KMS-11 (cell line): ENCODE measurements at regions not wholly inside any gene's neighbourhood (a gene's known extent, or its start where the extent isn't known, plus 50 kb on each side); places are given as distances from the start of the nearest gene placed in this dataset.

ENCODE experiments used
- H2AFZ ChIP-seq: fragments of 200-600 bp; sonication (generic); 2 replicates; pipeline ENCODE4 v1.6.1; 2016; ENCODE audit warnings: antibody characterized with exemption, mixed run types, low read depth
- H3K27ac ChIP-seq: fragments of 200-600 bp; sonication (generic); 2 replicates; pipeline ENCODE4 v1.6.1; 2016; ENCODE audit warnings: mild to moderate bottlenecking, mixed run types
- H3K27me3 ChIP-seq: fragments of 200-600 bp; sonication (generic); 2 replicates; pipeline ENCODE4 v1.6.1; 2017; ENCODE audit warnings: mild to moderate bottlenecking, low read depth, mixed run types, moderate library complexity; ENCODE audit not compliant: insufficient read depth
- H3K36me3 ChIP-seq: fragments of 200-600 bp; sonication (generic); 2 replicates; pipeline ENCODE4 v1.6.1; 2017; ENCODE audit warnings: mild to moderate bottlenecking, mixed run types; ENCODE audit not compliant: insufficient read depth
- H3K4me1 ChIP-seq: fragments of 200-600 bp; sonication (generic); 2 replicates; pipeline ENCODE4 v1.6.1; 2016; ENCODE audit warnings: mild to moderate bottlenecking, low read depth, mixed run types; ENCODE audit not compliant: poor library complexity, severe bottlenecking
- H3K4me2 ChIP-seq: fragments of 200-600 bp; sonication (generic); 2 replicates; pipeline ENCODE4 v1.7.0; 2016; ENCODE audit warnings: mild to moderate bottlenecking, mixed run types
- H3K4me3 ChIP-seq: fragments of 200-600 bp; sonication (generic); IDR thresholded peaks from 2 replicates; pipeline ENCODE4 v1.6.1; 2017; ENCODE audit warnings: low read depth, low read length, mixed read lengths; ENCODE audit not compliant: insufficient read depth
- H3K79me2 ChIP-seq: fragments of 200-600 bp; sonication (generic); 2 replicates; pipeline ENCODE4 v1.6.1; 2016; ENCODE audit warnings: low read depth, mixed run types; ENCODE audit not compliant: insufficient read depth
- H3K9ac ChIP-seq: fragments of 200-600 bp; sonication (generic); 2 replicates; pipeline ENCODE4 v1.6.1; 2016; ENCODE audit warnings: mild to moderate bottlenecking, mixed run types
- H4K20me1 ChIP-seq: fragments of 200-600 bp; sonication (generic); 2 replicates; pipeline ENCODE4 v1.6.1; 2016; ENCODE audit warnings: mild to moderate bottlenecking, mixed run types; ENCODE audit not compliant: insufficient read depth
- TF ChIP-seq, protein P1 (sequence below): fragments of 200-600 bp; sonication (generic); conservative IDR thresholded peaks from 2 replicates; pipeline ENCODE4 v1.6.1; 2017; ENCODE audit warnings: low read depth, mild to moderate bottlenecking, antibody characterized with exemption, low read length, moderate library complexity, mixed read lengths

DNA sequence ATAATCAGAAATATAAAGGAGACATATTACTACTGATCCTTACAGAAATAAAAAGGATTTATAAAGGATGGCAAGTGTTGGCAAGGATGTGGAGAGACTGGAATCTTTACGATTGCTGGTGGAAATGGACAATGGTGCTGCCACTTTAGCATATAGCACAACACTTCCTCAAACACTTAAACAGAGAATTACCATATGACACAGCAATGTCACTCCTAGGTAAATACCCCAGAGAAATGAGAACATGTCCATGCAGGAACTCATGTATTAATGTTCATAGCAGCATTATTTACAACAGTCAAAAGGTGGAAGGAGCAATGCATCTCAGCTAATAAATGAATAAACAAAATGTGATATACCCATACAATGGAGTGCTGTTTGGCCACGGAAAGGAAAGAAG, 137.5 kb downstream of the NDUFA10 start:
- H3K36me3 ChIP-seq, result no peaks in the 10 kb centered on the region
- no peak overlapping the region for H3K9ac ChIP-seq
- TF ChIP-seq, protein P1, sequence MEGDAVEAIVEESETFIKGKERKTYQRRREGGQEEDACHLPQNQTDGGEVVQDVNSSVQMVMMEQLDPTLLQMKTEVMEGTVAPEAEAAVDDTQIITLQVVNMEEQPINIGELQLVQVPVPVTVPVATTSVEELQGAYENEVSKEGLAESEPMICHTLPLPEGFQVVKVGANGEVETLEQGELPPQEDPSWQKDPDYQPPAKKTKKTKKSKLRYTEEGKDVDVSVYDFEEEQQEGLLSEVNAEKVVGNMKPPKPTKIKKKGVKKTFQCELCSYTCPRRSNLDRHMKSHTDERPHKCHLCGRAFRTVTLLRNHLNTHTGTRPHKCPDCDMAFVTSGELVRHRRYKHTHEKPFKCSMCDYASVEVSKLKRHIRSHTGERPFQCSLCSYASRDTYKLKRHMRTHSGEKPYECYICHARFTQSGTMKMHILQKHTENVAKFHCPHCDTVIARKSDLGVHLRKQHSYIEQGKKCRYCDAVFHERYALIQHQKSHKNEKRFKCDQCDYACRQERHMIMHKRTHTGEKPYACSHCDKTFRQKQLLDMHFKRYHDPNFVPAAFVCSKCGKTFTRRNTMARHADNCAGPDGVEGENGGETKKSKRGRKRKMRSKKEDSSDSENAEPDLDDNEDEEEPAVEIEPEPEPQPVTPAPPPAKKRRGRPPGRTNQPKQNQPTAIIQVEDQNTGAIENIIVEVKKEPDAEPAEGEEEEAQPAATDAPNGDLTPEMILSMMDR, result no peak
- H3K27ac ChIP-seq, result no peak overlapping the region
- no peaks in the 10 kb centered on the region for H4K20me1 ChIP-seq
- H3K4me1 ChIP-seq, result no peaks in the 10 kb centered on the region
- no peak overlapping the region for H2AFZ ChIP-seq
- H3K27me3 ChIP-seq, result no peaks in the 10 kb centered on the region
- no peak overlapping the region for H3K4me3 ChIP-seq
- H3K4me2 ChIP-seq, result no peak overlapping the region
- no peaks in the 10 kb centered on the region for H3K79me2 ChIP-seq

DNA sequence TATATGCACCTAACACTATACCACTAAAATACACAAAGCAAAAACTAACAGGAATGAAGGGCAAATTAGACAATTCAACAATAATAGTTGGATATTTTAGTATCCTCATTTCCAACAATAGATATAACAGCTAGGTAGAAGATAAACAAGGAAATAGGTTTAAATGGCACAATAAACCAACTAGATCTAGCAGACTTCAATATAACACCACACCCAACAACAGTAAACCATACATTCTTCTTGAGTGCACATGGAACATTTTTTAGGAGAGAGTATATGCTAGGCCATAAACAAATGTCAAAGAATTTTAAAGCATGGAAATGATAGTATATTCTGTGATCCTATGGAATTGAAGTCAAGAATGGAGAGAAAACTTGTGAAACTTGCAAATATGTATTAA, 138.4 kb downstream of the NDUFA10 start:
- H3K9ac ChIP-seq, result no peak overlapping the region
- TF ChIP-seq, protein P1, result no peak
- no peak overlapping the region for H3K27ac ChIP-seq

GRCh38 chr2:239884875-239885274, 140.3 kb downstream of the NDUFA10 start:
- H4K20me1 ChIP-seq, result no peaks in the 10 kb centered on the region
- H3K9ac ChIP-seq, result no peak overlapping the region
- H3K79me2 ChIP-seq, result no peaks in the 10 kb centered on the region
- H3K27ac ChIP-seq, result no peak overlapping the region
- H3K36me3 ChIP-seq, result no peaks in the 10 kb centered on the region
- H2AFZ ChIP-seq, result no peak overlapping the region
- no peaks in the 10 kb centered on the region for H3K27me3 ChIP-seq
- H3K4me2 ChIP-seq, result no peak overlapping the region
- no peak overlapping the region for H3K4me3 ChIP-seq
- H3K4me1 ChIP-seq, result no peaks in the 10 kb centered on the region
- TF ChIP-seq, protein P1, result no peak

More for the DNA sequence above, 138.4 kb downstream of the NDUFA10 start:
- H3K4me3 ChIP-seq, result no peak overlapping the region
- H3K4me2 ChIP-seq, result no peak overlapping the region
- no peaks in the 10 kb centered on the region for H3K36me3 ChIP-seq
- no peak overlapping the region for H2AFZ ChIP-seq
- H4K20me1 ChIP-seq, result no peaks in the 10 kb centered on the region
- H3K27me3 ChIP-seq, result no peaks in the 10 kb centered on the region
- no peaks in the 10 kb centered on the region for H3K79me2 ChIP-seq
- H3K4me1 ChIP-seq, result no peaks in the 10 kb centered on the region

GRCh38 chr2:239884051-239884405, 141.1 kb downstream of the NDUFA10 start:
- TF ChIP-seq, protein P1, result no peak
- no peak overlapping the region for H2AFZ ChIP-seq
- no peak overlapping the region for H3K4me3 ChIP-seq

More at GRCh38 chr2:239884051-239884405, 141.1 kb downstream of the NDUFA10 start:
- no peak overlapping the region for H3K27ac ChIP-seq
- no peaks in the 10 kb centered on the region for H3K79me2 ChIP-seq
- no peaks in the 10 kb centered on the region for H4K20me1 ChIP-seq
- H3K9ac ChIP-seq, result no peak overlapping the region
- H3K27me3 ChIP-seq, result no peaks in the 10 kb centered on the region
- H3K36me3 ChIP-seq, result no peaks in the 10 kb centered on the region
- H3K4me2 ChIP-seq, result no peak overlapping the region
- H3K4me1 ChIP-seq, result no peaks in the 10 kb centered on the region
